Spleen (tissue), 7 donors: ENCODE measurements at regions not wholly inside any gene's neighbourhood (a gene's known extent, or its start where the extent isn't known, plus 50 kb on each side); places are given as distances from the start of the nearest gene placed in this dataset.

Experiments used
- POLR2A ChIP-seq, 3 donors: fragments of 450-650 bp; IDR thresholded peaks; one replicate each; pipeline ENCODE4 v1.5.1; 2017; ENCODE audit warnings: antibody characterized with exemption in 3 of 3, mild to moderate bottlenecking in 1 of 3
- POLR2AphosphoS5 ChIP-seq, 3 donors: sonication (generic); formaldehyde crosslinking; IDR thresholded peaks; one replicate each; pipeline ENCODE4 v1.5.1; 2017; ENCODE audit warnings: antibody characterized with exemption in 3 of 3
- TF ChIP-seq, protein P1 (sequence below), 11 experiments: fragments of 200-600 bp in 7 of 11; fragments of 450-650 bp in 4 of 11; sonication (generic) in 4 of 11; IDR thresholded peaks in 8 of 11; conservative IDR thresholded peaks in 3 of 11; 1 replicate in 7 of 11; 2 replicates in 4 of 11; pipeline versions ENCODE4 v1.4.0 to v1.8.0; 2016 to 2021; ENCODE audit warnings: antibody characterized with exemption in 11 of 11, inconsistent platforms in 4 of 11, mild to moderate bottlenecking in 1 of 11
- donor health status: DM: no; HTN: no; CAD: no; lungs with moderate emphysema.
- donor health status: DM: no; HTN: no; CAD: no.
- donor health status: DM: no; HTN: no; CAD: no.

DNA sequence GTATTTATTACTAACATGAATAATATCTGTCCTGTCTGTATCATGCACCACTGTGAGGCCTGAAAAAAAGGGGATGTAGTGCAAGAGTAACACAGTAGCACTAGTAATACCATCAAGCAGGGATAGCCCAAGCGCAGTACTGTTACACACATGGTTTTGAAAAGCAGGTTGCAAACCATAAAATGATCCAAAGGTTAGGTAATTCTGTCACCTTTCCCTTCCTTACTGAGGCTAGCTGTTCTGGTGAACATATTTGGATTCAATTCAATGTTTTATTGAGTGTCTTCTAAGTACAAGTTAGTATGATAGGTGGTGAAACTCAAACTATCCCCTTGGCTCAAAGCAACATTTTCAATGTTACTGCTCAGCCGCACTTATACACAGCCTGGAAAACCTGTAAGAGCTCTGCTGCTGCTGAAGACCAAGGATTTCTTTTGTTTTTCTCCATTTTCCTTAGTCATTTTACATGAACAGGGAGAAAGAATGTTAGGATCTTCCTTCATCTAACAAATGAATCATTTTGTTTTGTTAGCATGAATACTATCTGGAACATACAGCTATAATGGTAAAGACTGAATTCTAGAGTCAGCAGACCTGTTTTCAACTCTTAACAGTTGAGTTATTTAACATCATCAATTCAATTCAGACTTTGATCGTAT, 102.5 kb upstream of the ITPRID2 start:
- TF ChIP-seq, protein P1, sequence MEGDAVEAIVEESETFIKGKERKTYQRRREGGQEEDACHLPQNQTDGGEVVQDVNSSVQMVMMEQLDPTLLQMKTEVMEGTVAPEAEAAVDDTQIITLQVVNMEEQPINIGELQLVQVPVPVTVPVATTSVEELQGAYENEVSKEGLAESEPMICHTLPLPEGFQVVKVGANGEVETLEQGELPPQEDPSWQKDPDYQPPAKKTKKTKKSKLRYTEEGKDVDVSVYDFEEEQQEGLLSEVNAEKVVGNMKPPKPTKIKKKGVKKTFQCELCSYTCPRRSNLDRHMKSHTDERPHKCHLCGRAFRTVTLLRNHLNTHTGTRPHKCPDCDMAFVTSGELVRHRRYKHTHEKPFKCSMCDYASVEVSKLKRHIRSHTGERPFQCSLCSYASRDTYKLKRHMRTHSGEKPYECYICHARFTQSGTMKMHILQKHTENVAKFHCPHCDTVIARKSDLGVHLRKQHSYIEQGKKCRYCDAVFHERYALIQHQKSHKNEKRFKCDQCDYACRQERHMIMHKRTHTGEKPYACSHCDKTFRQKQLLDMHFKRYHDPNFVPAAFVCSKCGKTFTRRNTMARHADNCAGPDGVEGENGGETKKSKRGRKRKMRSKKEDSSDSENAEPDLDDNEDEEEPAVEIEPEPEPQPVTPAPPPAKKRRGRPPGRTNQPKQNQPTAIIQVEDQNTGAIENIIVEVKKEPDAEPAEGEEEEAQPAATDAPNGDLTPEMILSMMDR (IDR thresholded peaks at IDR 0.05 in 8 of 11, conservative IDR thresholded peaks at IDR 0.05 in 3 of 11), result no peak
- TF ChIP-seq POLR2A (IDR thresholded peaks at IDR 0.05), result no peak
- TF ChIP-seq POLR2AphosphoS5 (IDR thresholded peaks at IDR 0.05), result no peak
